ENCODE measurements at regions not wholly inside any gene's neighbourhood (a gene's known extent, or its start where the extent isn't known, plus 50 kb on each side); places are given as distances from the start of the nearest gene placed in this dataset.

- Histone ChIP-seq H3F3A (ENCODE audit: low read length, unreplicated experiment) (no peaks in the 10 kb centered on the region), H3K9ac (ENCODE audit: low read length) (no peak overlapping the region), H3K9me2 (replicated peaks; ENCODE audit: low read length) (no peaks in the 10 kb centered on the region), H3K4me1 (ENCODE audit: insufficient read depth, low read length) (no peaks in the 10 kb centered on the region), H3K79me2 (ENCODE audit: low read length) (no peaks in the 10 kb centered on the region), H3K27me3 (ENCODE audit: low read length) (peaks cover 91% of the 10 kb centered on the region), H3K9me3 (ENCODE audit: low read length) (no peaks in the 10 kb centered on the region), H3K27ac (ENCODE audit: low read length) (no peak overlapping the region), H4K20me1 (ENCODE audit: low read length) (no peaks in the 10 kb centered on the region), H3K4me2 (ENCODE audit: low read length) (no peak overlapping the region), H3K36me3 (ENCODE audit: low read depth, low read length) (no peaks in the 10 kb centered on the region), H2AFZ (ENCODE audit: low read length) (no peak overlapping the region), H3K4me3 (ENCODE audit: low read length) (no peak overlapping the region)
- DNase-seq (no peak), ATAC-seq (no peak)
- BruUV-seq (replicated peaks), result no TSS peak
- ChIA-PET POLR2A (ENCODE audit: unreplicated experiment) (no interaction called here), CTCF (no interaction called here)
- TF ChIP-seq EZH2phosphoT487 (IDR thresholded peaks at IDR 0.05; ENCODE audit: borderline replicate concordance, low read length) (no peak), EZH2 (IDR thresholded peaks at IDR 0.05; ENCODE audit: low read length, unreplicated experiment) (no peak)
- TF ChIP-seq, protein P1, sequence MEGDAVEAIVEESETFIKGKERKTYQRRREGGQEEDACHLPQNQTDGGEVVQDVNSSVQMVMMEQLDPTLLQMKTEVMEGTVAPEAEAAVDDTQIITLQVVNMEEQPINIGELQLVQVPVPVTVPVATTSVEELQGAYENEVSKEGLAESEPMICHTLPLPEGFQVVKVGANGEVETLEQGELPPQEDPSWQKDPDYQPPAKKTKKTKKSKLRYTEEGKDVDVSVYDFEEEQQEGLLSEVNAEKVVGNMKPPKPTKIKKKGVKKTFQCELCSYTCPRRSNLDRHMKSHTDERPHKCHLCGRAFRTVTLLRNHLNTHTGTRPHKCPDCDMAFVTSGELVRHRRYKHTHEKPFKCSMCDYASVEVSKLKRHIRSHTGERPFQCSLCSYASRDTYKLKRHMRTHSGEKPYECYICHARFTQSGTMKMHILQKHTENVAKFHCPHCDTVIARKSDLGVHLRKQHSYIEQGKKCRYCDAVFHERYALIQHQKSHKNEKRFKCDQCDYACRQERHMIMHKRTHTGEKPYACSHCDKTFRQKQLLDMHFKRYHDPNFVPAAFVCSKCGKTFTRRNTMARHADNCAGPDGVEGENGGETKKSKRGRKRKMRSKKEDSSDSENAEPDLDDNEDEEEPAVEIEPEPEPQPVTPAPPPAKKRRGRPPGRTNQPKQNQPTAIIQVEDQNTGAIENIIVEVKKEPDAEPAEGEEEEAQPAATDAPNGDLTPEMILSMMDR (conservative IDR thresholded peaks at IDR 0.05; ENCODE audit: low read depth, low read length), result no peak
- intact Hi-C loops (cut with micrococcal nuclease), result no loop called here
These were observed 159.8 kb downstream of the NRN1 start for GRCh38 chr6:5846889-5847288.

DNA sequence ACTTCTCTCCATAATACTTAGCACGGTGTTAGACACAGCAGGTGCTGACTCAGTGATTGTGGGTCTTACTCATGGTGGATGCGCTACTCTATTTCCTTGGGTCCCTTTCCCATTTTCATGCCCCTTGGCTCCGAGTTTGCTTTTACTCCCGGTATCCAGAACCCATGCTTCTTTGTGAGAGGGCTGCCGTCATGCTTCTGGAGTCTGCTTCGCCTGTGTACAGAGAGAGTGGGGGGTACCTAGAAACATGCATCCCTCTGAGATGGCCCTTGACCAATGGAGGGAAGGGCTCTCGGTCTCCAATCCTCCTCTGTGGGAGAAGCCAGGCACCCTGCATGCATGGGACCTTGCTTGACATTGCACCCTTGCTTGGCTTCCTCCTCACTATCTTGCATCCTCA, 160.4 kb downstream of the NRN1 start:
- H3K4me3 ChIP-seq (ENCODE audit: low read length), result no peak overlapping the region
- no peak overlapping the region for H2AFZ ChIP-seq (ENCODE audit: low read length)
- H4K20me1 ChIP-seq (ENCODE audit: low read length), result no peaks in the 10 kb centered on the region
- H3K27me3 ChIP-seq (ENCODE audit: low read length), result peaks cover 94% of the 10 kb centered on the region
- H3K9ac ChIP-seq (ENCODE audit: low read length), result no peak overlapping the region
- TF ChIP-seq EZH2phosphoT487 (IDR thresholded peaks at IDR 0.05; ENCODE audit: borderline replicate concordance, low read length) (no peak), EZH2 (IDR thresholded peaks at IDR 0.05; ENCODE audit: low read length, unreplicated experiment) (no peak)
- TF ChIP-seq, protein P1 (conservative IDR thresholded peaks at IDR 0.05; ENCODE audit: low read depth, low read length), result no peak
- H3K27ac ChIP-seq (ENCODE audit: low read length), result no peak overlapping the region
- no peaks in the 10 kb centered on the region for H3K4me1 ChIP-seq (ENCODE audit: insufficient read depth, low read length)
- no peak overlapping the region for H3K4me2 ChIP-seq (ENCODE audit: low read length)
- CTCF ChIA-PET, result no interaction called here
- no TSS peak for BruUV-seq (replicated peaks)
- POLR2A ChIA-PET (ENCODE audit: unreplicated experiment), result no interaction called here
- no peaks in the 10 kb centered on the region for H3K36me3 ChIP-seq (ENCODE audit: low read depth, low read length)
- no peak for ATAC-seq
- H3K79me2 ChIP-seq (ENCODE audit: low read length), result no peaks in the 10 kb centered on the region
- intact Hi-C loops (cut with micrococcal nuclease), result no loop called here
- no peak for DNase-seq
- H3K9me3 ChIP-seq (ENCODE audit: low read length), result no peaks in the 10 kb centered on the region
- no peaks in the 10 kb centered on the region for H3K9me2 ChIP-seq (replicated peaks; ENCODE audit: low read length)
- no peaks in the 10 kb centered on the region for H3F3A ChIP-seq (ENCODE audit: low read length, unreplicated experiment)

DNA sequence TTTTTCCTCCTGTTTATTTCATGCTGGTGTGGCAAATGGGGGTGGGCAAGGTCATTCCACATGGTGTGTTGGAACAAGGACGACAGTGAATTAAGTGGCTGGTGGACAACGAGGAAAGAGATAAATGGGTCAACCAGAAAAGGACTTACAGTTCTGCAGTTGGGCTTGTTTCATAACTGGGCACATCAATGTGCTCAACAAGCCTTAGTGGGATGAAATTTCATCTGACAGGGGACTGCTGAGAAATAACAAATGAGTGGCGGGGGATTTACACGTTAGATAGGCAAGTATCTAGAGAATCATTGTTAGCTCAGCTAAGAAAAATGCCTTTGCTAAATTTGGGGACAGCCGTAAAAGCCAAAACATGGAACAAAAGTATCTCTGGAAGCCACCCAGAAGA, 163.6 kb downstream of the NRN1 start:
- H3K27ac ChIP-seq (ENCODE audit: low read length), result no peak overlapping the region
- H3K36me3 ChIP-seq (ENCODE audit: low read depth, low read length), result no peaks in the 10 kb centered on the region
- ATAC-seq (no peak), DNase-seq (no peak)
- ChIA-PET CTCF (no interaction called here), POLR2A (ENCODE audit: unreplicated experiment) (no interaction called here)
- no peaks in the 10 kb centered on the region for H3K9me3 ChIP-seq (ENCODE audit: low read length)
- no peaks in the 10 kb centered on the region for H3K9me2 ChIP-seq (replicated peaks; ENCODE audit: low read length)
- no peak overlapping the region for H3K4me3 ChIP-seq (ENCODE audit: low read length)
- no peak overlapping the region for H3K9ac ChIP-seq (ENCODE audit: low read length)
- no TSS peak for BruUV-seq (replicated peaks)
- TF ChIP-seq, protein P1 (conservative IDR thresholded peaks at IDR 0.05; ENCODE audit: low read depth, low read length), result no peak
- TF ChIP-seq EZH2phosphoT487 (IDR thresholded peaks at IDR 0.05; ENCODE audit: borderline replicate concordance, low read length) (no peak), EZH2 (IDR thresholded peaks at IDR 0.05; ENCODE audit: low read length, unreplicated experiment) (no peak)
- no peak overlapping the region for H3K4me2 ChIP-seq (ENCODE audit: low read length)
- no peaks in the 10 kb centered on the region for H3K79me2 ChIP-seq (ENCODE audit: low read length)
- no peaks in the 10 kb centered on the region for H4K20me1 ChIP-seq (ENCODE audit: low read length)
- H3K27me3 ChIP-seq (ENCODE audit: low read length), result peaks cover 66% of the 10 kb centered on the region
- no peaks in the 10 kb centered on the region for H3K4me1 ChIP-seq (ENCODE audit: insufficient read depth, low read length)
- H2AFZ ChIP-seq (ENCODE audit: low read length), result no peak overlapping the region
- H3F3A ChIP-seq (ENCODE audit: low read length, unreplicated experiment), result no peaks in the 10 kb centered on the region
- intact Hi-C loops (cut with micrococcal nuclease), result no loop called here
